GM18498 (cell line): ENCODE measurements at regions not wholly inside any gene's neighbourhood (a gene's known extent, or its start where the extent isn't known, plus 50 kb on each side); places are given as distances from the start of the nearest gene placed in this dataset.
"Not testable (repeated sequence)": the region's sequence is repeated elsewhere in the genome, so short reads cannot be mapped to it uniquely, and the experiment has no call there.

ENCODE experiments used
- ATAC-seq: cut with Tn5 transposase; IDR thresholded peaks from one replicate; pipeline ENCODE4 v1.9.1; 2021; ENCODE audit warnings: mild to moderate bottlenecking, moderate library complexity; ENCODE audit not compliant: unreplicated experiment

GRCh38 chr2:195471163-195471562 is 185.9 kb upstream of the SLC39A10 start:
- peak; percentile 34 for ATAC-seq

DNA sequence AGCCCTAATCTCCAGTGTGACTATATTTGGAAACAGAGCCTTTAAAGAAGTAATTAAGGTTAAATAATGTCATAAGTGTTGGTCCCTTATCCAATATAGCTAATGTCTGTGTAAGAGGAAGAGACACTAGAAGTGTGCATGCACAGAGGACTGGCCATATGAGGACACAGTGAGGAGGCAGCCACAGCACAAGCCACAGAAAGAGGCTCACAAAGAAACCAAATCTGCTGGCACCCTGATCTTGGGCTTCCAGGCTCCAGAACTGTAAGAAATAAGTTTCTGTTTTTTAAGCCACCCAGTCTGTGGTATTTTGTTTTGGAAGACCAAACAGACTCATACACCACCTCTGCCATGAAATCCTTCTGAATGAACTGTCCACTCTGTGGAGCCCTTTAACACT is 186.4 kb upstream of the SLC39A10 start:
- ATAC-seq: peak; percentile 31

DNA sequence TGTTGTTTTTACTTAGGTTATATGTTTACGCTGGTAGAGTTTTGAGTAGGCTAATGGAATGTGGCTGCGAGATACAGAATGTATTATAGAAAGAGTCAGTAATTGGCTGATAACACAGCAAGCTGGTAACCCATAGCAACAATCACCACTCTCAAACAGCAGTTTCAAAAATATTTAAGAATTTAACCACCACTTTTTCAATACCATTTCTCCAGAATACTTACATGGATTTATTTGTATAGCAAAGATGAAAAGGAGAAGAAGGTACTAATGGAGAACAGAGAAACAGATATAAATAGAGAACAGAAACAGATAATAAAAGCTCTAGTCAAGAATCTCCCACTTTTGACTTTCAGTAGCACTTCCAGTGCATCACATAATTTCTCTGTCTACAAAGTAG is 188.3 kb upstream of the SLC39A10 start:
- ATAC-seq: peak; percentile 80

DNA sequence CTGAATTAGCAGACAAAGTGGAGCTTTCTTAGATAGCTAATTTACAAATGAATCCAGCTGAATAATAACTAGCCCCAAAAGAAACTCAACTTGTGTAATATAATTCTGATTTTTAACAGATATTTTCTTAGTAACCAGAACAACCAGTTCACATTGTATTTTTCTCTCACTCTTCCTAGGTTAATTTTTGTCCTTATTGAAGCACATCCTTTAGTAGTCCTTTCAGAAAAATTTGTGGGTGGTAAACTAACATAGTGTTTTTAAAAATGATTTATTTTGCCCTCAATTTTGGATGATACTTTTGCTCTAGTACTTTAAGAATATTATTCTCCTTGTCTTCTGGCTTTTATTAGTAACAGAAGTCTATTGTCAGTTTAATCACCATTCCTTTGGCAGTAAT is 190.6 kb upstream of the SLC39A10 start:
- ATAC-seq: no peak

DNA sequence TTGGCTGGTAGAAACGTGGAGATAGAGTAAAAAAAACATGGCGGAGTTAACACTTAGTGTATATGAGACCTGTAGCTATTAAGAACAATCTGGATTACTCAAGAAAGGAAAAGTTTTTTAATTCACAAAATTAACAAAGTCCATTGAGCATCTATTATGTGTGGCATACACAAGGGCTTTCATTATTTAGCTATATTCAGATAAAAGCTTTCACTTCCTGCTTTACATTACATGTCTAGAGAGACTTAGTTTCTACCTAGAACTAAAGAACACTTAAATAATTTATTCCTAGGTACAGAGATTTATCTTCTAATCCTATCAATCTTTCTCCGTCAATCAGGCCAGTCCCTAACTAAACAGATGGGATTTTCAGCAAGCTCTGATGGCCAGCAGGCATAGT is 196.0 kb upstream of the SLC39A10 start:
- ATAC-seq: no peak

GRCh38 chr2:195458936-195459335 is 198.1 kb upstream of the SLC39A10 start:
- ATAC-seq: no peak

DNA sequence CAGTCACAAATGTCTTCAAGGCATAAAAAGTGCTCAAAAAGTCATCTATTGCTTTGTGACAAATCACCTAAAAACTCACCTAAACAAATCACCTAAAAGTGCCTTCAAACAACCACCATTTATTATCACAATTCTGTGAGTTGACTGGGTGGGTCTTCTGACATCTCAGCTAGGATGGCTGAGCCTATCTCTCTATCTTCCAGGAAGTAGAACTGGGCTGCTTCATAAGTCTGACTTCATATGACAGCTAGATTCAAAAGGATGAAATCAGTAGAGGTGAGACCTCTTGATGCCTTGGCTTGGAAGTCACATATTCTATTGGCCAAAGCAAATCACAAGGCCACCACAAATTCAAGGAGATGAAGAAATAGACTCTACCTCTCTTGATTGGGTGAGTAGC is 199.2 kb upstream of the SLC39A10 start:
- no peak for ATAC-seq

DNA sequence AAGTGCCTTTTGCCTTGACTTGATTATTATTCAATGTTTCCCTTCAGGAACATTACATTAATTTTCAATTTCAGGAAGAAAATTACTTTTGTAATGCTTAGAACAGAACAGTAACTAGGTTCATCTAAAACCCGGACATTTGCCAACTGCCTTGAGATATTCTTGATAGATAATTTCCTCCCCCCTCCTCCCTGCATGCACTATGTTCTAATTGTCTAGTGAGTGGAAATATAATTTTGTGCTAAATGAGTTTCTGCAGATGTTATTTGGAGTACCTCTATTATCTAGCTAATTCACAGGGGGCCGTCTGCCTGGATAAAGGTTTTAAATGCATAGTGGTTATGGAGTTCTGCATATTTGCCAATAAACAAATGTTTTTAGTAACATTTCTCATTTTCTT is 200.3 kb upstream of the SLC39A10 start:
- ATAC-seq: no peak

DNA sequence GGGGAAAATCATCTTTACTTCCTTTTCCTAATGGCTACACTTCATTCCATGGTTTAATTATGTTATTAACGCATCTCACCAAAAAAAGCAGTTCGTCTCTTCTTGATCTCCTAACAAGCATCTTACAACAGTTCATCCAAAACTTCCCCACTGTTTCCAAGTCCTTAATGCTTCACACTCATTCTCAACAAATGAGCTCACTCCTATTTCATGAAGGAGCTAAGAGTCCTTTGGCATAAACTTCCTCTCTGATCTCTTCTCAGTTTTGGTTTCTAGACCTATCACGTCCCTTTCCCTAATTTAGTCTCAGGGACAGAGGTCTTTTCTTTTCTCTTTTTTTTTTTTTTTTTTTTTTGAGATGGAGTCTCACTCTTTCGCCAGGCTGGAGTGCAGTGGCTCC is 205.9 kb upstream of the SLC39A10 start:
- no peak for ATAC-seq

- ATAC-seq: no peak
These were observed 206.4 kb upstream of the SLC39A10 start for GRCh38 chr2:195450552-195451113.

GRCh38 chr2:195447323-195447975 is 209.6 kb upstream of the SLC39A10 start:
- ATAC-seq: no peak

GRCh38 chr2:195445639-195446038 is 211.4 kb upstream of the SLC39A10 start:
- ATAC-seq: no peak

DNA sequence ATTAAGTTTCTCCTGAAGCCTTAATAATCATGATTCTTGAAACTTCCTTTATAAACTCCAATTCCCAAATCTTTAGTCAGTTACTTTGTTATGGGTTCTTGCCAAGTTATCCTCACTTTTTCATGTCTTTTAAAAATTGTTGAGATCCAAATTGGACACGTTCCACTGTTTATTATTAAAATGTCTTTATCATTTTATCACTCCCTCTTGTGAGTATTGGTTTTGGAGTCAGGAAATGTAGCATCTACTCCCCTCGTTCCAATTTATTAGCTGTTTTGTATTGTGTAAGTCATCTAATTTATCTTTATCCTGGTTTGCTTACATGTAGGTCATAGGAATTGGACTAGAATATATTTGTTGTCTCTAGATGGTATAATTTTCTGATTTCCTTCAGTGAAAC is 213.1 kb upstream of the SLC39A10 start:
- ATAC-seq: no peak

DNA sequence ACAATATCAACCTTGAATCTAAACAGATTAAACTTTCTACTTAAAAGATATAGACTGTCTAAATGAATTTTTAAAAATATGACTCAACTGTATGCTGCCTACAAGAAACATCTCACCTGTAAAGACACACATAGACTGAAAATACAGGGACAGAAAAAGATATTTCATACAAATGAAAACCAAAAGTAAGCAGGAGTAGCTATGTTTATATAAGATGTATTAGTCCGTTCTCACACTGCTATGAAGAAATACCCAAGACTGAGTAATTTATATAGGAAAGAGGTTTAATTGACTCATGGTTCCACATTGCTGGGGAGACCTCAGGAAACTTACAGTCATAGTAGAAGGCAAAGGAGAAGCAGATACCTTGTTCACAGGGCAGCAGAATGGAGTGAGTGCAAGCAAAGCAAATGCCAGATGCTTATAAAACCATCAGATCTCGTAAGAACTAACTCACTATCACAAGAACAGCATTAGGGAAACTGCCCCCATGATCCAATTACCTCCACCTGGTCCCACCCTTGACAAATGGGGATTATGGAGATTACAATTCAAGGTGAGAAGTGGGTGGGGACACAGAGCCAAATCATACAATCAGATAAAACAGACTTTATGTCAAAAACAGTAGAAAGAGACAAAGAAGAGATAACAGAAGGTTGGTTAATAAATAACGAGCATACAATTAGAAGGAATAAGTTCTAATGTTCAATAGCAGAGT is 214.4 kb upstream of the SLC39A10 start:
- ATAC-seq: no peak

GRCh38 chr2:195438692-195439091 is 218.3 kb upstream of the SLC39A10 start:
- no peak for ATAC-seq

GRCh38 chr2:195437521-195437920 is 219.5 kb upstream of the SLC39A10 start:
- no peak for ATAC-seq

- ATAC-seq: no peak
These were observed 222.7 kb upstream of the SLC39A10 start for GRCh38 chr2:195434346-195434745.

DNA sequence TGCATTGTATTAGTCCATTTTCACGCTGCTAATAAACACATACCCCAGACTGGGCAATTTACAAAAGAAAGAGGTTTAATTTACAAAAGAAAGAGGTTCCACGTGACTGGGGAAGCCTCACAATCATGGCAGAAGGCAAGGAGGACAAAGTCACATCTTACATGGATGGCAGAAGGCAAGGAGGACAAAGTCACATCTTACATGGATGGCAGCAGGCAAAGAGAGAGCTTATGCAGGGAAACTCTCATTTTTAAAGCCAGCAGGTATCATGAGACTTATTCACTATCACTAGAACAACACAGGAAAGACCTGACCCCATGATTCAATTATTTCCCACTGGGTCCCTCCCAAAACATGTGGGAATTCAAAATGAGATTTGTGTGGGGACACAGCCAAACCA is 223.3 kb upstream of the SLC39A10 start:
- not testable (repeated sequence) for ATAC-seq

- ATAC-seq: no peak
These were observed 228.4 kb upstream of the SLC39A10 start for GRCh38 chr2:195428673-195429072.

DNA sequence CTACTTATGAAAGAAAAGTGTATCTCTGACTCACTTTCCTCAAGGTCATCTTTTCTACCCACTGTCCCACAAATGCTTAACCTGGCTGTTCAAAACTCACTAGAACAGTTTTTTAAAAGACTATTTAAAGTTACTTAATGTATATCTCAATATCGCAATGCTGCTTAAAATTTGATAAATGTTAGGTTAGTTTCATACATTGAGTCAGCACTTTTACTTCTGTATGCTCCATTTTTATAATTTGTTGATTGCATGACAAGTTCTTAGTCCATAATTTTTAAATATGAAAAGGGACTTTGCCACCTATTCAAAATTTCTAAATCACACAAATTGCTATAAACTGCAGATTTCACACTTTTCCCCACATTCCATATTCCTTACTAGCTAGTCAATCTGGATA is 231.7 kb upstream of the SLC39A10 start:
- ATAC-seq: no peak

DNA sequence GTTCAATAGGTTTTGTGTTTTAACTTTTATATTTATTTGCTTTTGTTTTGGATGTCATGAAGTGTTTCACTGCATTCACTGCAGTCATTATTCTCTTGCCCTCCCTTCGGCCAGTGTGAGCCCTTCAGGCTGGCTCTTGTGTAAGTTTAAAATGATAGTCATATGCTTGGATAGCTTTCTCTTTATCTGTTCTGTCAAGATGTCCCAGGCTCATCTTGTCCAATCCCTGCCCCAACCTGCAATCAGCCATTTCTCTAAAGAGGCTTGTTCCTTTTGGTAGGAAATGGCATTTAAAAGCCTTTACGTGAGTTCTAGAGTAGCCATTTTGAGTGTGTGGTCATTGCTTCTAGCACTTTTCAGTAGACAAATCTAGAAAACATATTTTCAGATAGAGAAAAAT is 238.0 kb upstream of the SLC39A10 start:
- no peak for ATAC-seq

DNA sequence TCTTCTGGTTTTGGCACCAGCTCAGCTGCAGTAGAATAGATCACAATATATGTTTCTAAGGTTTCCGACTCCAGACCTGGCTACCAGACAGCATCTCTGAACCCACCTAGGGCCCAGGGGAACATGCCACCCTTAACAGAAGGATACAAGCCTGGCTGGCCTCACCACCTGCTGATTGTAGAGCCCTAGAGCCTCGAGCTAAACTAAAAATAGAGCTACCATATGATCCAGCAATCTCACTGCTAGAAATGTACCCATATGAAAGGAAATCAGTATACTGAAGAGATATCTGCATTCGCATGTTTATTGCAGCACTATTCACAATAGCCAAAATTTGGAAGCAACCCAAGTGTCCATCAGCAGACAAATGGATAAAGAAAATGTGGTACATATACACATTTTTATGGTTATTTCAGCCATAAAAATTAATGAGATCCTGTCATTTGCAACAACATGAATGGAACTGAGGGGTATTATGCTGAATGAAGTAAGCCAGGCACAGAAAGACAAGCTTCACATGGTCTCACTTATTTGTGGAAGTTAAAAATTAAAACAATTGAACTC is 242.4 kb upstream of the SLC39A10 start:
- ATAC-seq: no peak
